Panc1 (cell line): ENCODE measurements at regions not wholly inside any gene's neighbourhood (a gene's known extent, or its start where the extent isn't known, plus 50 kb on each side); places are given as distances from the start of the nearest gene placed in this dataset.

Source experiments
- ATAC-seq: fragments of 200-7000 bp; cut with Tn5 transposase; 2 replicates; pipeline ENCODE4 v1.9.1; 2020; ENCODE audit warnings: mild to moderate bottlenecking, moderate library complexity
- BruUV-seq: library from RNA; stranded (reverse); fragments of 400-500 nt; replicated peaks from 2 replicates; lab custom pipeline; 2021; lab: Mats Ljungman, UMichigan
- CTCF ChIA-PET: fragments of 300-600 bp; sonication (Branson Sonifier 250); formaldehyde crosslinking; loops from one replicate; lab custom pipeline; 2022; ENCODE audit warnings: antibody characterized with exemption; lab: Charles Lee
- POLR2A ChIA-PET: fragments of 300-600 bp; sonication (Branson Sonifier 250); formaldehyde crosslinking; loops from one replicate; lab custom pipeline; 2022; ENCODE audit warnings: antibody characterized with exemption; lab: Charles Lee
- DNase-seq: peaks from one replicate; pipeline ENCODE4 v3.0.0-alpha.2; 2010; ENCODE audit warnings: low read depth, low spot score
- H3K27ac ChIP-seq: 2 replicates; pipeline ENCODE4 v1.5.1; 2011; ENCODE audit warnings: mild to moderate bottlenecking, low read length, inconsistent platforms
- H3K27me3 ChIP-seq: fragments of 200-500 bp; sonication (Bioruptor generic); 2 replicates; pipeline ENCODE4 v1.6.0; 2014; ENCODE audit warnings: low read length, inconsistent platforms; ENCODE audit not compliant: control insufficient read depth, insufficient read depth
- H3K36me3 ChIP-seq: fragments of 200-500 bp; sonication (Bioruptor generic); 2 replicates; pipeline ENCODE4 v1.5.1; 2014; ENCODE audit warnings: inconsistent platforms, mild to moderate bottlenecking, low read length, moderate library complexity; ENCODE audit not compliant: control insufficient read depth, insufficient read depth
- H3K4me1 ChIP-seq: 2 replicates; pipeline ENCODE4 v1.5.1; 2011; ENCODE audit warnings: inconsistent platforms, mild to moderate bottlenecking, low read length, moderate library complexity; ENCODE audit not compliant: control insufficient read depth, insufficient read depth
- H3K4me3 ChIP-seq, 2 experiments: 2 replicates each; pipeline ENCODE4 v1.5.1; 2011 to 2012; ENCODE audit warnings: low read depth in 2 of 2, low read length in 2 of 2, mild to moderate bottlenecking in 2 of 2, inconsistent platforms in 1 of 2, moderate library complexity in 1 of 2
- H3K9me3 ChIP-seq: fragments of 200-500 bp; sonication (Bioruptor generic); 2 replicates; pipeline ENCODE4 v1.5.1; 2014; ENCODE audit warnings: low read depth, mild to moderate bottlenecking, inconsistent platforms, low read length, moderate library complexity; ENCODE audit not compliant: control insufficient read depth, insufficient read depth
- CTCF ChIP-seq: fragments of 450-650 bp; IDR thresholded peaks from 2 replicates; pipeline ENCODE4 v1.5.1; 2017; ENCODE audit warnings: mild to moderate bottlenecking
- POLR2AphosphoS5 ChIP-seq: IDR thresholded peaks from 2 replicates; pipeline ENCODE4 v1.6.1; 2012; ENCODE audit warnings: mild to moderate bottlenecking, low read depth, low read length, moderate library complexity
- REST ChIP-seq, 2 experiments: IDR thresholded peaks; 2 replicates each; pipeline ENCODE4 v1.6.1; 2011 to 2012; ENCODE audit warnings: low read depth in 2 of 2, control low read depth in 1 of 2, low read length in 1 of 2, mild to moderate bottlenecking in 1 of 2, moderate library complexity in 1 of 2; ENCODE audit not compliant: insufficient read depth in 1 of 2
- SIN3A ChIP-seq: IDR thresholded peaks from 2 replicates; pipeline ENCODE4 v1.6.1; 2012; ENCODE audit warnings: low read depth, mild to moderate bottlenecking, low read length, moderate library complexity, borderline replicate concordance; ENCODE audit not compliant: insufficient read depth
- TCF7L2 ChIP-seq: IDR thresholded peaks from 2 replicates; pipeline ENCODE4 v1.6.1; 2011; ENCODE audit warnings: mild to moderate bottlenecking, low read depth, low read length, inconsistent platforms
- in situ Hi-C: cut with HindIII; loops from 2 replicates; pipeline ENCODE4 v1.10.0; 2016; ENCODE audit warnings: low sequenced_read_pairs, low pct_unique_long_range_greater_than_20kb
- intact Hi-C: fragments of 100-400 bp; cut with micrococcal nuclease; formaldehyde crosslinking; loops from one replicate; pipeline ENCODE4 v1.10.0; 2022; ENCODE audit not compliant: unreplicated experiment

DNA sequence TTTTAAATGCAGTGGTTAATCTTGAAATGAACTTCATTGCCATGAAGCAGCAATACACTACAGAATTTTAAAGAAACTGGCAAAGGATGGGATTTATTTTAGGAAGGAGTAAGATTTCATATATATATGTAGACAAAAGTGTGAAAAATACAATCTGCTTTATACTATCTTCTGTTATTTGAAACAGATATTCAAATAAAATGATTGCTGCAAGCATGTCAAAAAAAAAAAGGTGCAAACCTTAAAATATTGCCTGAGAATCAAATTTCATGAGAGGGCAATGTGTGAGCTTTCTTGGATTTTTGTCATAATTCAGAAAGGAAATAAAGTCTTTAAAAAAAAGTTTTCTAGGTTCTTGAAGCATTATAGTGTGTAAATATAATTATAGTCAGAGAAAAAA lies 705.0 kb upstream of the CDH10 start:
- ChIA-PET CTCF (no interaction called here), POLR2A (no interaction called here)
- no peak overlapping the region for H3K4me3 ChIP-seq
- H3K36me3 ChIP-seq = no peaks in the 10 kb centered on the region
- no peaks in the 10 kb centered on the region for H3K9me3 ChIP-seq
- ATAC-seq = no peak
- DNase-seq = no peak
- no TSS peak for BruUV-seq
- H3K4me1 ChIP-seq = no peaks in the 10 kb centered on the region
- intact Hi-C loops (no loop called here), in situ Hi-C loops (no loop called here)
- H3K27me3 ChIP-seq = no peaks in the 10 kb centered on the region
- no peak overlapping the region for H3K27ac ChIP-seq
- TF ChIP-seq TCF7L2 (no peak), CTCF (no peak), SIN3A (no peak), POLR2AphosphoS5 (no peak), REST (IDR thresholded peaks at IDR 0.05; ENCODE audit: insufficient read depth in 1 of 2, low read depth in 2 of 2, low read length in 1 of 2) (no peak)

DNA sequence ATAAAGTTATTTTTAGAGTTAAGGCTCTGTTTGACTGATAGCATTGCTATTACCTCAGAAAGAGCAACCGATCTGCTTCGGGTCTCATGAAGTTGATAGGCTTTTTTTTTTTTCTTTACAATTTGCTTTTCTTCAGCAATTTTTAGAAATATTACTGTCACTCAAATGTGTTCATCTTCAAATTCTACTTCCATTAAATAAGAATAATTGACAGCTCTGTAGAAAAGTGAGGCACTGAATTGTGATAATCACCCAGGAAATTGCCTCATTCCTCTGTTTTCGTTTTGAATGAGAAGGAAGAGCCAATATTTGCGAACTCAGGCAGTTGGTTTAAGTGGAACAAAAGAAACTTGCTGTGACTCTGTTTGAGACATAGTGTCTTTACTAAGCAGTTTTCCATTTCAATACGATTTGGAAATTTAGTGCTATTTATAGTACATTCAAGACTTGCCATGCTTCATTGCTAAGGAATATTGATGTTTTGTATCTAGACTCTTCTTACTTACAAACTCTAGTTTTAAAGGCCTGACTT lies 700.5 kb upstream of the CDH10 start:
- Histone ChIP-seq H3K9me3 (no peaks in the 10 kb centered on the region), H3K4me1 (no peaks in the 10 kb centered on the region), H3K4me3 (no peak overlapping the region), H3K36me3 (no peaks in the 10 kb centered on the region), H3K27ac (no peak overlapping the region), H3K27me3 (no peaks in the 10 kb centered on the region)
- DNase-seq (no peak), ATAC-seq (no peak)
- no TSS peak for BruUV-seq
- intact Hi-C loops = no loop called here
- in situ Hi-C loops = no loop called here
- TF ChIP-seq SIN3A (no peak), REST (IDR thresholded peaks at IDR 0.05; ENCODE audit: insufficient read depth in 1 of 2, low read depth in 2 of 2, low read length in 1 of 2) (no peak), CTCF (no peak), TCF7L2 (no peak), POLR2AphosphoS5 (no peak)
- ChIA-PET CTCF (no interaction called here), POLR2A (no interaction called here)
